ENCODE measurements at regions not wholly inside any gene's neighbourhood (a gene's known extent, or its start where the extent isn't known, plus 50 kb on each side); places are given as distances from the start of the nearest gene placed in this dataset.

GRCh38 chr5:82613891-82614290 lies 335.7 kb upstream of the RPS23 start:
- no peak for DNase-seq (ENCODE audit: extremely low read depth, low read depth)
- no peak for TF ChIP-seq CTCF (IDR thresholded peaks at IDR 0.05; ENCODE audit: low read depth, low read length, missing control alignments)
- H3K4me3 ChIP-seq (replicated peaks; ENCODE audit: low read depth, low read length): no peak overlapping the region

- H3K4me3 ChIP-seq (replicated peaks; ENCODE audit: low read depth, low read length): no peak overlapping the region
- no peak for TF ChIP-seq CTCF (IDR thresholded peaks at IDR 0.05; ENCODE audit: low read depth, low read length, missing control alignments)
- no peak for DNase-seq (ENCODE audit: extremely low read depth, low read depth)
Observed at GRCh38 chr5:82610686-82611085, 332.5 kb upstream of the RPS23 start.

- no peak for DNase-seq (ENCODE audit: extremely low read depth, low read depth)
- H3K4me3 ChIP-seq (replicated peaks; ENCODE audit: low read depth, low read length): no peak overlapping the region
- TF ChIP-seq CTCF (IDR thresholded peaks at IDR 0.05; ENCODE audit: low read depth, low read length, missing control alignments): no peak
Observed at GRCh38 chr5:82605441-82605973, 327.4 kb upstream of the RPS23 start.

- DNase-seq (ENCODE audit: extremely low read depth, low read depth): no peak
- TF ChIP-seq CTCF (IDR thresholded peaks at IDR 0.05; ENCODE audit: low read depth, low read length, missing control alignments): no peak
- no peak overlapping the region for H3K4me3 ChIP-seq (replicated peaks; ENCODE audit: low read depth, low read length)
Observed at GRCh38 chr5:82603033-82603987, 325.2 kb upstream of the RPS23 start.

GRCh38 chr5:82601861-82602260 lies 323.7 kb upstream of the RPS23 start:
- no peak overlapping the region for H3K4me3 ChIP-seq (replicated peaks; ENCODE audit: low read depth, low read length)
- no peak for TF ChIP-seq CTCF (IDR thresholded peaks at IDR 0.05; ENCODE audit: low read depth, low read length, missing control alignments)
- no peak for DNase-seq (ENCODE audit: extremely low read depth, low read depth)

GRCh38 chr5:82601077-82601476 lies 322.9 kb upstream of the RPS23 start:
- no peak for DNase-seq (ENCODE audit: extremely low read depth, low read depth)
- no peak for TF ChIP-seq CTCF (IDR thresholded peaks at IDR 0.05; ENCODE audit: low read depth, low read length, missing control alignments)
- H3K4me3 ChIP-seq (replicated peaks; ENCODE audit: low read depth, low read length): no peak overlapping the region
